ENCODE measurements at regions not wholly inside any gene's neighbourhood (a gene's known extent, or its start where the extent isn't known, plus 50 kb on each side); places are given as distances from the start of the nearest gene placed in this dataset.

GRCh38 chrX:148134578-148134977 lies 153.4 kb downstream of the FMR1NB start:
- no peaks in the 10 kb centered on the region for H3K4me1 ChIP-seq (ENCODE audit: insufficient read depth, low read length)
- H4K8ac ChIP-seq (replicated peaks; ENCODE audit: insufficient read length, low read depth, low read length): no peak overlapping the region
- WGBS (ENCODE audit: extremely low coverage, insufficient read length, low lambda C conversion rate): no CpG with 5 or more reads among the region's 1 CpG

More at GRCh38 chrX:148134578-148134977, 153.4 kb downstream of the FMR1NB start:
- no peak overlapping the region for H2BK20ac ChIP-seq (ENCODE audit: low read depth, low read length, poor library complexity, severe bottlenecking)
- no peak overlapping the region for H2BK5ac ChIP-seq (ENCODE audit: insufficient read length, low read length)
- no peak overlapping the region for H4K5ac ChIP-seq (ENCODE audit: insufficient read length, low read depth, low read length)
- Mint-ChIP-seq H3K9me3 (peaks cover 44 to 52% of the 10 kb centered on the region in 2 experiments), H3K4me3 (no peak overlapping the region), H3K27me3 (ENCODE audit: low read depth) (no peaks in the 10 kb centered on the region), H3K27ac (peak overlapping the region in 1 of 3 experiments; percentile 41; a peak in 1 of 7 replicates), H3K4me1 (peaks cover 2 to 6% of the 10 kb centered on the region in 2 experiments; a peak in 2 of 4 replicates), H3K36me3 (ENCODE audit: insufficient read depth in 1 of 3, low read depth in 3 of 3) (peaks cover 0 to 1% (median 0%) of the 10 kb centered on the region in 3 experiments; a peak in 2 of 7 replicates)
- no peak overlapping the region for H2AFZ ChIP-seq (ENCODE audit: low read length)
- no peak overlapping the region for H3K14ac ChIP-seq (ENCODE audit: insufficient read depth, low read length)
- no peak overlapping the region for H2AK5ac ChIP-seq (ENCODE audit: insufficient read length, low read length)
- H3K27me3 ChIP-seq (ENCODE audit: insufficient read depth, low read length): no peaks in the 10 kb centered on the region
- H3K9ac ChIP-seq (ENCODE audit: extremely low read depth, insufficient read length, low read length): no peak overlapping the region
- H3K9me3 ChIP-seq (ENCODE audit: control insufficient read depth, low read depth, low read length): peaks cover 29% of the 10 kb centered on the region
- no peak overlapping the region for H3K23ac ChIP-seq (ENCODE audit: insufficient read length, low read depth, low read length)
- no peak for DNase-seq
- H3K79me1 ChIP-seq (ENCODE audit: insufficient read depth, low read depth, low read length, poor library complexity, severe bottlenecking): no peaks in the 10 kb centered on the region
- no peak overlapping the region for H2BK120ac ChIP-seq (ENCODE audit: low read depth, low read length, poor library complexity, severe bottlenecking)
- H2BK12ac ChIP-seq (ENCODE audit: insufficient read length, low read depth, low read length): no peak overlapping the region
- no peak overlapping the region for H3K56ac ChIP-seq (ENCODE audit: insufficient read length, low read depth, low read length)
- no peak overlapping the region for H3K4ac ChIP-seq (ENCODE audit: low read depth, low read length)
- H3T11ph ChIP-seq (ENCODE audit: low read length): no peak overlapping the region
- H3K27ac ChIP-seq (ENCODE audit: insufficient read length, low read depth, low read length): no peak overlapping the region
- H3K79me2 ChIP-seq (ENCODE audit: insufficient read depth, low read length): no peaks in the 10 kb centered on the region
- H2BK15ac ChIP-seq (ENCODE audit: low read depth, low read length): no peak overlapping the region
- H4K20me1 ChIP-seq (ENCODE audit: control insufficient read depth, insufficient read depth, insufficient read length): no peaks in the 10 kb centered on the region
- no peak for TF ChIP-seq CTCF (conservative IDR thresholded peaks at IDR 0.05)
- H3K4me2 ChIP-seq (ENCODE audit: insufficient read depth, insufficient read length, low read length): no peak overlapping the region
- no peak overlapping the region for H4K91ac ChIP-seq (ENCODE audit: insufficient read length, low read depth, low read length)
- H3K23me2 ChIP-seq (ENCODE audit: insufficient read length, low read depth, low read length, poor library complexity, severe bottlenecking): no peaks in the 10 kb centered on the region
- no peak overlapping the region for H3K18ac ChIP-seq (ENCODE audit: insufficient read length, low read depth, low read length)
